HG03460 (cell line): ENCODE measurements at regions not wholly inside any gene's neighbourhood (a gene's known extent, or its start where the extent isn't known, plus 50 kb on each side); places are given as distances from the start of the nearest gene placed in this dataset.
"Not testable (repeated sequence)": the region's sequence is repeated elsewhere in the genome, so short reads cannot be mapped to it uniquely, and the experiment has no call there.

Experiments used
- ATAC-seq: cut with Tn5 transposase; IDR thresholded peaks from one replicate; pipeline ENCODE4 v1.9.1; 2021; ENCODE audit not compliant: unreplicated experiment

DNA sequence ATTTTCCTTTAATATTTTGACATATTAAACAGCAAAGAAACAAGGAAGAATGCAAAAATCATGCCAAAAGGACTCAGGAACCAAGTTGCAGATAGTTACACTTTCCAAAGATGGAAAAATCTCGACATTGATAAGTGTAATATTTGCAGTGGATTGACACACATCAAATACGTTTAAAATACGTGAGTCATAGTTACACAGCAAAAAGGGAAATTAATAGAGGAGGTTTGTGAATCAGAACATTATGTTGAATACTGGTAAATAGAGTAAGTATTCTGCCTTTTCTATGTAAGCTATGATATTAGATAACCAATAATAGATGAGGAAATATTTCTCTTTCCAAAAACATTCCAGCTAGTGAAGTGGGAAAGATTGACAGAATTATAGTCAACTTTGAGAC is 1761.3 kb upstream of the IGFBP7 start:
- ATAC-seq, result no peak

DNA sequence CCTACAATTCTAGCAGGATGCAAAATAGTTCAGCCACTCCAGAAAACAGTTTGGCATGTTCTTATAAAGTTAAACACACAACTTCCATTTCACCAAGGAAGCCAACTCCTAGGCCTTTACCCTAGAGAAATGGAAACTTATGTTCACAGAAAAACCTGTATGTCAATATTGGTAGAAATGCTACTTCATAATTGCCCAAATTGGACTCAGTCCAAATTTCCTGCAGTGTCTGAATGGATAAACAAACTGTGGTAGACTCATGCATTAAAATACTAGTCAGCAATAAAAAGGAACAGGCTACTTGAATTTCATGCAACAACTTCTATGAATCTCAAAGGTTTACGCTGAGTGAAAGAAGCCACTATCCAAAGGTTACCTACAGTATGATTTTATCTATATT is 1738.8 kb upstream of the IGFBP7 start:
- no peak for ATAC-seq

DNA sequence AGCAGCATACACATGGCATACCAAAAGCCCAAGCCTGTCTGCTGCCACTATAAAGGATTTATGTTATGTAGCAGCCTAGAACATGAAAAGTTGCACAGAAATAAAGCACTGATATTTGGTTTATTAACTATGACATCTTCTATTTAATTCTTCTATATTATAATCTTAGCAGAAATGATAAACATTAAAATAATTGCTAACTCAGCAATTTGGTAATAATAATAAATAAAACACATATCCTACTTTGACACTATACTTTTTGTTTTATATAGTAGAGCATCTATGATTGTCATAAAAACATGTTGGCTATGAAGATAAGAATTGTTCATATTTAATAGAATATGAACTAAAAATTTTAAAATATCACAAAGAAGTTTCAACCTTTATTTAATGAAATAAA is 1733.3 kb upstream of the IGFBP7 start:
- no peak for ATAC-seq

DNA sequence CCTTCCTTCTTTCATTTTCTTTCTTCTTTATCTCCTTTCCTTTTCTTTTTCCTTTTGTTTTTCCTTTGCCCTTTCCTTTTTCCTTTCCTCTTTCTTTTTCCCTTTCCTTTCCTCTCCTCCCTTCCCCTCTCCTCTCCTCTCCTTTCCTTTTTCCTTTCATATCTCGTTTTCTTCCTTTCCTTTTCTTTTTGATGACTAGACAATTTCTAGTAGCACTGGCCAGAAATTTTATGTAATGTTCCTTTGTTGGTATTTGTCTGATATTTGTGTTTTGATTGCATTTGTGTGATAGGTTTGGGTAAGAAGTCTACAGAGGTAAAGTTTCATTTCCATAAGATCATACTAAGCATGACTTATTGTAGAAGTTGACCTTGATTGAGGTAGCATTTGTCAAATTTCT is 1722.9 kb upstream of the IGFBP7 start:
- no peak for ATAC-seq

DNA sequence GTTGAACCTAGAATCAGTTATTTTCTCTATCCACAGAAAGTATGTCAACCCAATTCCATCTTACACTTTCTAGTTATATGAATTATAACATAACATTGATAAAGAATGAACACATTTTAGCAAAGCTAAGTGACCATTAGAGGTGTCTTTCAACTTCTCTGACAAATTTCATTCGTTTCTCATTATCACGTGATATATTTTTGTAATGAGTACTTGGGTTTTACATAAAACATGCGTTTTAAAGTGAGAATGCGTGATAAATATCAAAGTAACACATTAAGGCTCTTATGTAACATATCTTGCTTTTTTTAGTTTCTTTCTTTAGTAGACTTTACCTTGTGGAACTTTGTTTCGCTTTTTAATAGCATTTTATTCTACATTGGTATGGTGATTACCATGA is 1715.1 kb upstream of the IGFBP7 start:
- no peak for ATAC-seq

DNA sequence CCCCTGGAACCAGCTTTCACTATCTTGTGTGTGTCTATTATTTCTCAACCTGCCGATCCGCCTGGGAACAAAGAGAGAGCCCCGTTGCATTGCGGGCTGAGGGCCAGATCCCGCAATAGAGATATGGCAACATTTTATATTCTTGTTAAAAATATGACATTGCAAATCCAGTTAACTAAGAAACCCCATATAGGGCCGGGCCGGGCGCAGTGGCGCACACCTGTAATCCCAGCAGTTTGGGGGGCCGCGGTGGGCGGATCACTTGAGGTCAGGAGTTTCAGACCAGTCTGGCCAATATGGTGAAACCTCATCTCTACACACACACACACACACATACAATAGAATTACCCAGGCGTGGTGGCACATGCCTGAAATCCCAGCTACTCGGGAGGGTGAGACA is 1708.4 kb upstream of the IGFBP7 start:
- not testable (repeated sequence) for ATAC-seq

DNA sequence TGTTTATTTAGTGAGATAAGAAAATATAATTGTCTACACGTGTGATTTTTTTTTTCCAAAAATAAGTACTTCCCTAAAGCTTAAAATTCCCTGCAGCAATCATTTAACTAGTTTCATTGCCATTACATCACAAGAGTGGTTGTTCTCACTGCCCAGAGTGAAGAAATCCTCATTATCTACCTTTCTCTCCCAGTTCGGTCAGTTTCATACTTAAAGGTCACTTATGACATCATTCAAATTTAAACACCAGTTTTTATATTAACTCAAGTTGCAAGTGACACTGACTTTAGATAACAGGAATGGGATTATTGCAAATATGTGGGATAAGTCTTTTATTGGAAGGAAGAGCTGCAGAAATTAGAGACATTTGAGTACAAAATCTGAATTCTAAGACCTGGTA is 1699.8 kb upstream of the IGFBP7 start:
- ATAC-seq, result no peak

DNA sequence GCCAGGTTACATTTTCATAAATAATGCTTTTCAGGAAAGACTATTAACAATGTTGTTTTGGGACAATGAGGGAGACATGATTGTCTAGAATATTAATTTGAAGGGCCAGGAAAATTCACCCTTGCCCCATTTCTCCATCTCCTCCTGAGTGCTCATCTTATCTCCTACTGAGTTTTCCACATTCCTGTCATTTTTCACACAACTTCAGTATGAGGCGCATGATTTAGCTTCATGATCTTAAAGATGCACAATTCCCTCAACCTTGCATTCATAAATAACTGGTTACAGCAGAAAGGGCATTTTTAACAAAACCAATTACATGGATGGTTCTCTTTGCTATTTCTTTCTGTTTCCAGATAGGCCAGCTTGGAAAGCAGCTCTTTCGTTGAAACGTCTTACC is 1699.2 kb upstream of the IGFBP7 start:
- ATAC-seq, result no peak

DNA sequence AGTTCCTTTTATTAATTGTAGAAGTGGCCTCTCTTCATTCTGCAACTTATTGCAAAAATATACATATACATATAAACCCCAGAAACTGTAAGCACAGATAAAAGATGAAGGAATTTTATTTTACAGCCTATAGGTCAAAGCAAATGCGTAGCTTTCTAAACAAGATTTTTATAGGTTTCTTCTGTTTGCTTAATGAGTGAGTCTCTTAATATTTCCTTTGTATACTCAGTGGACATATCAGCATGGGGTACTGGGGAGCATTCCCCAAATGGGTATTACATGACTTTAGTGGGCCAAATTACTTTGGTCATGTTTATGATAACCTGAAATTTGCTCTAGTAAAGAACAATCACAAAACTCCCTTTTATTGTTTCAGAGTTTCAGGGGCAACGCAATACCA is 1698.6 kb upstream of the IGFBP7 start:
- ATAC-seq, result no peak

DNA sequence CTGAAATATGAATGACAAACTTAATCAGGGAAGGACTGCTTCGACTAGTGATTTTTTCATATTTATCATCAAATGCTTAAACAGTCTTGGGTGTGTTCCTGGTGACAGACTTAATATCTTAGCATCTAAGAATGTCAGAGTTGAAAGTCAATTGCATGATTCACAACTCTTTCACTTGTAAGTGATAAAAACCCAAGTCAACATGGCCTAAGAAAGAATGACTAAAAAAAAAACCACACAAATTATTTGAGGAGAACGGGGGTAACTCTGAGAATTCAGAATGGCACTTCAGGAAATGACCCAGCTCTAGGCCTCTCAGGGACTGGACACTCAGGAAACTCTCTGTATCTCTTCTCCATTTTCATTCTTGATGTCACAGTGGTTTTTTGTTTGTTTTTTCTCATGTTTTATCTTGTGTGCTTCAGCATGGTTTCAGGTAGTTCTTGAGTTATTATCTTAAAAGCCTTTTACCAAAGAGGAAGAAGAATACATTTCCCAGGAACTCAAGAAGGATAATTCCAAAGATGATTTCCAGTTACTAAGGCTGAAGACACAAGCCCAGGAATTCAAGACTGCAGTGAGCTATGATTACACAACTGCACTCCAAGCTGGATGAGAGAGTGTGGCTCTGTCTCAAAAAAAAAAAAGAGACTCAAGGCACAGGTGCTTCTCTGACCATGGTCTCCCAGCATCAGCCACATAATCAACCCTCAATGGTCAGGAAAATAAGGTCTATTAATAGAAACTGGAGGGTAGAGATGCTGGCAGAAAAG is 1697.8 kb upstream of the IGFBP7 start:
- ATAC-seq, result no peak

DNA sequence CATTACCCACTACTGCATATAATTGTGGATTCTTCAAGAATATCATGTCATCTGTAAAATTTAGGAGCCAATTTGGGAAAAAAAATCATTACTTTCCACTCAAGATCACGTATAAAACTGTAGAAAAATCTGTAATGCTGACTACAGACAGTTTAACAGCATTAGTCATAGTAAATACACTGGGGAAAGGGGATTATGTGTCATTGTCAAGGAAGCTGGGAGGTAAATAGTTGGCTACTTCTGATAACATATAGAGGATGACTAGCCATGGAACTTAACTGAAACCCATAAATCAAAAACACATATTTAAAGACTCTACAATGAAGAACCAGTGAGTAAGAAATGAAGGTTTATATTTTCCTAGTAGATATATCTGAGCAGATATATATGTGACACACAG is 1666.4 kb upstream of the IGFBP7 start:
- no peak for ATAC-seq

DNA sequence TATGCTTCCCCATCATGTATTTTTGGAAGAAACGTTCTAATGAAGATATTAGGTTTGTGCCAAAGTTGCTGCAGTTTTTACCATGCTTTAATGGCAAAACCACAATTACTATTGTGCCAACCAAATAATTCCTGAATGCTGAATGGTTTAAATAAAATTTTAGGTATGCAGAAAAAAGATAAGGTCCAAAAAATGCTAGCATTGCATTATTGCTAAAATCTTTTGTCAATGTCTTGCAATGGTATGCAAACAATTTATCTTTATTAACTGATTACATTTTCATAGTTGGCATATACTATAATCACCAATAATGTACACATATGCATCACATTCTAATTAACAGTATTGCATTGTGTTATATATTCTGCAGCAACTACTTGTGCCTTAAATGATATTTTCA is 1657.4 kb upstream of the IGFBP7 start:
- ATAC-seq, result no peak

DNA sequence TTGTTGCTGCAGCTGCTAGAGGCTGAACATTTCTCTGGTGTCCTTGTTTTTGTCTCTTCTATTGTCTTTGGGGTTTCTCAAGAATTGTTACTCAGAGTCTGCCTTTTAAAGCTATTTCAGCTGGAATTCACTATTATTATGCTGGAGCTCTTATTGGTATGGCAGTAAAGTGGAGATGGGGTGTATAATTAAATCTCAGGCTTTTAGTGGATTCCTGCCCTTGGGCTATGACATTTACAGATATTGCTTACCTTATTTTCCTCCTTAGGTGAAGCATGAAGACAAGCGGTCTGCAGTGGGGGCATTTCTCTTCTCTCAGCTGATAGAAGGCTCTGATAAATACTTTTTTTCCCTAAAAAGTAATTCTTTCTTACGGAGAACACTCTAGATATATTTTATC is 1656.6 kb upstream of the IGFBP7 start:
- ATAC-seq, result no peak

DNA sequence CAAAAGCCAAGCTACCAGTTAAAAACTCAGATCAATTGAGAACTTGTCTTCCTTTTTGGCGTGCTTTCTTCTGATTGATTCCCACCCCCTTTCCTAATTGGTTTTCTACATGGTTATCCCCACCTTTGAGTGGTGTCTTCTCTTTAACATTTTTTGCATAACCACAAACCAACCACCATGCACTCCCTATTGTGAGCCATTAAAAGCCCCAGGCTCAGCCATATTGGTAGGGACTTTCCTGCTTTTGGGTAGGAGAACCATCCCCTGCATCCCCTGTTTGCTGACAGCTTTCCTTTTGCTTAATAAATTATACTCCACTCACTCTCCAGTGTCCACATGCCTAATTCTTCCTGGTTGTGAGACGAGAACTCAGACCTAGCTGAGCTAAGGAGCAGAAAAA is 1651.4 kb upstream of the IGFBP7 start:
- ATAC-seq, result no peak

DNA sequence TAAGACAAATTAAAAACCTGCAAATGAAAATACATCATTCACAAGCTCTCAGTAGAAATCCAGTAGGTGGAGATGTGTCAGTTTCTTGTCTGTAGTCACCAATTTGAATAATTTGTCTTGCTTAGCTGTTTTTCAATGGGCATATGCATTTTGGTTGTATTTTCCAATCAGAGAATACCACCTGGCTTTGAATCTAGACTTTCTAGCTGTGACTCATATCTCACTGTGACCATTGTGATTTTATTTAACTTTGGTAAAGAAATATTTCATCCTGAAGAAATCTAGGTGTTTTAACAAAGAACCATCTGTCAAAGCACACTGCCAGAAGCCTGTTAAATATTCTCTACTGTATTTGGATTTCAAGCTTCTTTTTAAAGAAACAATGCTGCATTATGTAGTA is 1650.6 kb upstream of the IGFBP7 start:
- ATAC-seq, result no peak

DNA sequence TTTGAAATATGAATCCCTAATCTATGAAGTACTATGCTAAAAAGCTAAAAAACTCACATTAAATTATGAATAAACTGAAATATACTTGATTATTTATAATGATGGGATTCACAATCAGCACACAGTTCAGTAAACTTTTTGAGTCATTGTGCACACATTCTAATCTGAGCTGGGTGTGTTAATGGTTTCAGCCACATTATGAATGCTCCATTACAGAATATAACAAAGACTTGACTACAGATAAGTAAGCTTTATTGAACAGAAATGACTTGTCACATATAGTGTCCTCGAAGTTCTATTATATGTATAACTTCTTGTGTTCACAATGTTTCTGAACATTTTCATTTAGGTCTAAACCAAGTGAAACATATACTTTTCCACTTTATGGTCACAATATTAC is 1649.9 kb upstream of the IGFBP7 start:
- no peak for ATAC-seq

DNA sequence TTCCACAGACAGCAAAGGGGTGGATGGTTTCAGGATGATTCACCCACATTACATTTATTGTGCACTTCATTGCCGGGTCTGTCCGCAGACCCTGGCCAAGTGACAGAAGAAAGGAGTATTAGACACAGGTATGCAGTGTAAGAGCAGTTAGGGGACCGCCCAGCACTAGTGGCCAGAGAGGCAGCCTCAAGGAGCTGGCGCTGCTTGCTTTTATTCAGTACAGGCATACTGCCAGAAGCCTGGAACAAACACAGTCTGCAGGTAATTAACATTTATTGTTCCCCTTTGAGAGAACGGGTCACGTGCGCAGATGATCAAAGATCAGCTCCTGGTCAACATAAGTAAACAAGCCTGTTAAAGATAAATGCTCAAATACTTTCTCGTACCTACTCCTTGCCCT is 1639.0 kb upstream of the IGFBP7 start:
- no peak for ATAC-seq

DNA sequence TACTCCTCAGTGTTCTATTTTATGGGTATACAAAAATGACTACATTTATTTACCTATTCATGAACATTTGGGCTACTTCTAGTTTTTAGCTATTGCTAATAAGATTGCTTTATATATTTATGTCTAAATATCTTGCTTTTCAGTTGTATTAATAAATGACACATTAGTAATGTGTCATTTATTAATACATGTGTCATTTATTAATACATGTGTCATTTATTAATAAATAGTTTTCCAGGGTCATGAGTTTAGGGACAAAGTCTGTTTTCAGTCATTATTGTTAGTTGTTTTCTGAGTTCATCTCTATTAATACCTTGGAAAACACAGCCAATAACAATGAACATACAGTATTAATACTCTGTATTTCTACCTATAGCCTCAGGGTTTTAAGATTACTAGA is 1630.7 kb upstream of the IGFBP7 start:
- ATAC-seq, result no peak

DNA sequence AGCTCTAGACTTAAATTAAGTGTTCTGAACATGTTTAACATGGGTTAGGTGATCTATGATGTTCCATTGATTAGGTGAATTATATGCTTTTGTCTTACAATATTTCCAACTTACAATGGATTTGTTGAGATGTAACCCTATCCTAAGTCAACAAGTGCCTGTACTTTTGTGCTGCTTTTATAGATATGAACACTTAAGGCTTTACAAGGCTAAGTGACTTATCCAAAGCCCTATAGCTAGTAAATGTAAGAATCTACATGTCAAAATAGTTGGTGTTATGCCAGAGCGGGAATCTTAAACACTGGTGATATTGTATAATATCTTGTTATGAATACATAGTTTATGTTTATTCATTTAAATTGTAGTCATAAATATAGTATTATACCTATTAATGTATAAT is 1629.1 kb upstream of the IGFBP7 start:
- no peak for ATAC-seq

DNA sequence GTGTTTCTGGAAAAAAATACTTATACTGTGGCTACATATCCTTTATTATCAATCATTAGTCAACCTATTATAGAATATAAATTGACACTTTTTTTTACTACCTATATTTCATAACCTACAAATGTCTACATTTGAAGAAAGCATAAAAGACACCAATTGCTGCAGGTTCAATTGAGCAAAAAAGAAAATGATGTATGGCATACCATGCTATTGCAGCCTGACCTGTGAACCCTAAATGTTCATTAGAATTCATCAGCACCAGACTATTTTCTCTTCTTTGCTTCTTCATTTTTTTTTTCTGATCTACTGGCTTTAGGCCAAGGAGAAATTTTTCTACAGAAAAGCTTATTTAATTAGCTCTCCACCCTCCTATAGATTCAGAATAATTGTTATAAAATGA is 1628.2 kb upstream of the IGFBP7 start:
- ATAC-seq, result no peak

DNA sequence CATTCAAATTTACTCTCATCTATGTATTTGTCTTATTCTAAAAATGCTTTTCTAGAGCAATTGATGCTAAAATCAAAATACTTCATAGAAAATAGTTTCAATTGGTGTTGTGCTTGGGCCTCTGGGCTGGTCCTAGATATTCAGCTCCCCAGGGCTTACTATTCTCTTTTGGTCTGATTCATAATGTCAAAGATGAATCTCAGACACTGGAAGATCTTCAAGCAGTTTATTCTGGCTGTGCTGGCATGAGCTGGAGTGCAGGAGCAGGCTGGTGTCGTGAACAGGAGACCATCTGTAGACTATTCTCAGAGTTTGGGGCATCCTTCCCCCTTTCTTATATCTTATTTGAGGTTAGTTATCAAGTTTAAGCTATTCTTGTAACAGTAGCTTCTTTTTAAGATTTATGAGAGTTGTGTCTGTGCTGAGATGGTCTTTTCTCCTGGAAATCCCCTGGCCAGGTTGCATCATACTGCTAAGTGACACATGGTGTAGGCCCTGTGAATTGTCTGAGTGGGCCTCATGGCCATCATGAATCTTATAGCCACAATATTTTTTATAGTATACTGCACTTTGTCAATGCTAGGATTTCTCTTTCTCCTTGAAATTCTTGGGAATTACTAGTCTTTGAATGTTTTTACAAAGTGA is 1624.0 kb upstream of the IGFBP7 start:
- no peak for ATAC-seq

DNA sequence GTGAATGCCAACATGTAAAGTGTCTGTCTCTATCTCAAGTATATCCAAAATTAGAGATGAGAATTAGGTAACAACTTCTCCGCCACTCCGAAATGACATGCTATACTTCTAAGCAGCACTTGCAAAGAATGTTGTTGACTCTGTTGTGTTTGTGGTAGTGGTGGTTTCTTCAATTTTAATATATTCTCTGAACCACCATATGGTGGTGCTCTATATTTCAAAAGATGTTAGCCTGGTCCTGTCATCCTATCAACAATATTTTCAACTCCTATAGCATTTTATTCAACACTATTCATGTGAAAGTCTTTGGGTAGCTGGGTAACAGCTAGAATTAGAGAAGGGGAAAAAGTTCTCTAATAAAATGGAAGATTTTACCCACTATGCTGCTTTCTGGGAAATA is 1622.8 kb upstream of the IGFBP7 start:
- no peak for ATAC-seq

DNA sequence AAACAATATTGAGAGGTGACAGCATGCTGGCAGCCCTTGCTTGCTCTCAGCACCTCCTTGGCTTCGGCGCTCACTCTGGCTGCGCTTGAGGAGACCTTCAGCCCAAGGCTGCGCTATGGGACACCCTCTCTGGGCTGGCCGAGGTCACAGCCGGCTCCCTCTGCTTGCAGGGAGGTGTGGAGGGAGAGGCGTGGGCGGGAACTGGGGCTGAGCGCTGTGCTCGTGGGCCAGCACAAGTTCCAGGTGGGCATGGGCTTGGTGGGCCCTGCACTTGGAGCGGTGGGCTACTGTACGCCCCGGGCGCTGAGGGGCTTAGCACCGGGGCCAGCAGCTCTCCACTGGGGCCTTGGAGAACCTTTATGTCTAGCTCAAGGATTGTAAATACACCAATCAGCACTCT is 1613.8 kb upstream of the IGFBP7 start:
- ATAC-seq, result no peak
